Activated CD4-positive, alpha-beta T cell treated with anti-CD3 and anti-CD28 coated beads for 36 hours (primary cell): ENCODE measurements at regions not wholly inside any gene's neighbourhood (a gene's known extent, or its start where the extent isn't known, plus 50 kb on each side); places are given as distances from the start of the nearest gene placed in this dataset.

Source experiments
- ATAC-seq: fragments of 200-7000 bp; cut with Tn5 transposase; one replicate; pipeline ENCODE4 v1.10.0; 2021; ENCODE audit warnings: mild to moderate bottlenecking, moderate library complexity
- CTCF ChIA-PET: fragments of 350-600 bp; sonication (Branson Sonifier 250); formaldehyde crosslinking; loops from one replicate; lab custom pipeline; 2021; ENCODE audit warnings: antibody characterized with exemption; lab: Charles Lee
- POLR2A ChIA-PET: fragments of 350-600 bp; sonication (Branson Sonifier 250); formaldehyde crosslinking; loops from one replicate; lab custom pipeline; 2021; ENCODE audit warnings: antibody characterized with exemption, inconsistent platforms; lab: Charles Lee
- DNase-seq: peaks from one replicate; pipeline ENCODE4 v3.0.0-alpha.2; 2020
- H3K27ac Mint-ChIP-seq: one replicate; pipeline ENCODE4 v1.8.0; 2021; ENCODE audit warnings: mixed read lengths
- H3K27me3 Mint-ChIP-seq: one replicate; pipeline ENCODE4 v1.8.0; 2021; ENCODE audit warnings: mixed read lengths
- H3K36me3 Mint-ChIP-seq: one replicate; pipeline ENCODE4 v1.8.0; 2021; ENCODE audit warnings: low read depth, mixed read lengths
- H3K4me1 Mint-ChIP-seq: one replicate; pipeline ENCODE4 v1.8.0; 2021; ENCODE audit warnings: mixed read lengths
- H3K4me3 Mint-ChIP-seq: one replicate; pipeline ENCODE4 v1.8.0; 2021; ENCODE audit warnings: mild to moderate bottlenecking, moderate library complexity, mixed read lengths
- H3K9me3 Mint-ChIP-seq: one replicate; pipeline ENCODE4 v1.8.0; 2021; ENCODE audit warnings: low read depth, mixed read lengths
- intact Hi-C, 2 experiments: fragments of 100-400 bp; cut with DNase I in 1 of 2; cut with micrococcal nuclease in 1 of 2; formaldehyde crosslinking; loops; one replicate each; pipeline versions ENCODE4 v1.14.2 to v1.15.1; 2022 to 2024; cut with DNase I, micrococcal nuclease

GRCh38 chr9:103410059-103410458 lies 414.9 kb downstream of the CYLC2 start:
- ATAC-seq (no peak), DNase-seq (no peak)
- intact Hi-C loops = no loop called here
- CTCF ChIA-PET = interaction anchor here (0.7 kb wide), 1 partner anchor 109 kb away, joined by 3 read pairs; no protein-coding TSS in a partner anchor
- Mint-ChIP-seq H3K27me3 (no peaks in the 10 kb centered on the region), H3K4me3 (no peak overlapping the region), H3K9me3 (no peaks in the 10 kb centered on the region), H3K36me3 (no peaks in the 10 kb centered on the region), H3K4me1 (no peaks in the 10 kb centered on the region), H3K27ac (no peak overlapping the region)
- POLR2A ChIA-PET = no interaction called here

GRCh38 chr9:103427696-103428095 lies 432.6 kb downstream of the CYLC2 start:
- H3K4me3 Mint-ChIP-seq = no peak overlapping the region
- no peaks in the 10 kb centered on the region for H3K4me1 Mint-ChIP-seq
- ChIA-PET POLR2A (no interaction called here), CTCF (no interaction called here)
- intact Hi-C loops = no loop called here
- no peak overlapping the region for H3K27ac Mint-ChIP-seq
- no peak for ATAC-seq
- no peaks in the 10 kb centered on the region for H3K9me3 Mint-ChIP-seq
- no peak for DNase-seq
- H3K27me3 Mint-ChIP-seq = no peaks in the 10 kb centered on the region
- no peaks in the 10 kb centered on the region for H3K36me3 Mint-ChIP-seq

- Mint-ChIP-seq H3K27ac (no peak overlapping the region), H3K9me3 (no peaks in the 10 kb centered on the region), H3K36me3 (no peaks in the 10 kb centered on the region), H3K27me3 (no peaks in the 10 kb centered on the region), H3K4me1 (no peaks in the 10 kb centered on the region), H3K4me3 (no peak overlapping the region)
- CTCF ChIA-PET = no interaction called here
- DNase-seq = no peak
- intact Hi-C loops = no loop called here
- POLR2A ChIA-PET = no interaction called here
- ATAC-seq = no peak
Measured at GRCh38 chr9:103430469-103430868, 435.3 kb downstream of the CYLC2 start.

GRCh38 chr9:103431809-103432208 lies 436.7 kb downstream of the CYLC2 start:
- ChIA-PET POLR2A (no interaction called here), CTCF (no interaction called here)
- no peak for ATAC-seq
- H3K27me3 Mint-ChIP-seq = no peaks in the 10 kb centered on the region
- intact Hi-C loops = no loop called here
- H3K4me1 Mint-ChIP-seq = no peaks in the 10 kb centered on the region
- peaks cover 3% of the 10 kb centered on the region for H3K9me3 Mint-ChIP-seq
- no peak overlapping the region for H3K27ac Mint-ChIP-seq
- H3K4me3 Mint-ChIP-seq = no peak overlapping the region
- no peaks in the 10 kb centered on the region for H3K36me3 Mint-ChIP-seq
- DNase-seq = no peak

- no peaks in the 10 kb centered on the region for H3K36me3 Mint-ChIP-seq
- H3K4me3 Mint-ChIP-seq = no peak overlapping the region
- H3K9me3 Mint-ChIP-seq = no peaks in the 10 kb centered on the region
- H3K4me1 Mint-ChIP-seq = no peaks in the 10 kb centered on the region
- ATAC-seq (no peak), DNase-seq (no peak)
- H3K27ac Mint-ChIP-seq = no peak overlapping the region
- intact Hi-C loops = no loop called here
- H3K27me3 Mint-ChIP-seq = no peaks in the 10 kb centered on the region
- ChIA-PET CTCF (no interaction called here), POLR2A (no interaction called here)
Measured at GRCh38 chr9:103444176-103444575, 449.0 kb downstream of the CYLC2 start.

- Mint-ChIP-seq H3K4me3 (no peak overlapping the region), H3K9me3 (peaks cover 3% of the 10 kb centered on the region), H3K36me3 (no peaks in the 10 kb centered on the region), H3K27ac (no peak overlapping the region), H3K4me1 (no peaks in the 10 kb centered on the region), H3K27me3 (no peaks in the 10 kb centered on the region)
- intact Hi-C loops = no loop called here
- no peak for DNase-seq
- POLR2A ChIA-PET = no interaction called here
- no peak for ATAC-seq
- CTCF ChIA-PET = no interaction called here
Measured at GRCh38 chr9:103458826-103459225, 463.7 kb downstream of the CYLC2 start.

GRCh38 chr9:103471241-103471640 lies 476.1 kb downstream of the CYLC2 start:
- Mint-ChIP-seq H3K27me3 (no peaks in the 10 kb centered on the region), H3K4me1 (no peaks in the 10 kb centered on the region), H3K9me3 (no peaks in the 10 kb centered on the region), H3K4me3 (no peak overlapping the region), H3K27ac (no peak overlapping the region), H3K36me3 (no peaks in the 10 kb centered on the region)
- CTCF ChIA-PET = no interaction called here
- POLR2A ChIA-PET = no interaction called here
- intact Hi-C loops = no loop called here
- no peak for DNase-seq
- ATAC-seq = no peak

- H3K9me3 Mint-ChIP-seq = peaks cover 3% of the 10 kb centered on the region
- no peak for ATAC-seq
- ChIA-PET CTCF (no interaction called here), POLR2A (no interaction called here)
- no peak for DNase-seq
- H3K4me1 Mint-ChIP-seq = no peaks in the 10 kb centered on the region
- no peak overlapping the region for H3K4me3 Mint-ChIP-seq
- intact Hi-C loops = no loop called here
- no peaks in the 10 kb centered on the region for H3K27me3 Mint-ChIP-seq
- H3K27ac Mint-ChIP-seq = no peak overlapping the region
- no peaks in the 10 kb centered on the region for H3K36me3 Mint-ChIP-seq
Measured at GRCh38 chr9:103474156-103474555, 479.0 kb downstream of the CYLC2 start.

GRCh38 chr9:103483471-103484096 lies 488.5 kb downstream of the CYLC2 start:
- Mint-ChIP-seq H3K36me3 (no peaks in the 10 kb centered on the region), H3K27ac (no peak overlapping the region), H3K9me3 (peaks cover 9% of the 10 kb centered on the region), H3K27me3 (no peaks in the 10 kb centered on the region), H3K4me1 (no peaks in the 10 kb centered on the region), H3K4me3 (no peak overlapping the region)
- CTCF ChIA-PET = no interaction called here
- POLR2A ChIA-PET = no interaction called here
- DNase-seq = no peak
- no peak for ATAC-seq
- intact Hi-C loops = no loop called here

- Mint-ChIP-seq H3K9me3 (peaks cover 9% of the 10 kb centered on the region), H3K4me1 (no peaks in the 10 kb centered on the region), H3K4me3 (no peak overlapping the region), H3K27me3 (no peaks in the 10 kb centered on the region), H3K36me3 (no peaks in the 10 kb centered on the region), H3K27ac (no peak overlapping the region)
- ATAC-seq (no peak), DNase-seq (no peak)
- POLR2A ChIA-PET = no interaction called here
- intact Hi-C loops = no loop called here
- CTCF ChIA-PET = no interaction called here
Measured at GRCh38 chr9:103485138-103485537, 490.0 kb downstream of the CYLC2 start.

GRCh38 chr9:103514767-103515166 lies 519.6 kb downstream of the CYLC2 start:
- ATAC-seq = no peak
- POLR2A ChIA-PET = no interaction called here
- Mint-ChIP-seq H3K4me3 (no peak overlapping the region), H3K27me3 (no peaks in the 10 kb centered on the region), H3K4me1 (no peaks in the 10 kb centered on the region), H3K36me3 (no peaks in the 10 kb centered on the region), H3K27ac (no peak overlapping the region), H3K9me3 (peaks cover 3% of the 10 kb centered on the region)
- intact Hi-C loops = no loop called here
- CTCF ChIA-PET = no interaction called here
- no peak for DNase-seq

- H3K36me3 Mint-ChIP-seq = no peaks in the 10 kb centered on the region
- H3K9me3 Mint-ChIP-seq = peaks cover 3% of the 10 kb centered on the region
- no peak overlapping the region for H3K4me3 Mint-ChIP-seq
- intact Hi-C loops = no loop called here
- no peaks in the 10 kb centered on the region for H3K4me1 Mint-ChIP-seq
- CTCF ChIA-PET = no interaction called here
- DNase-seq = no peak
- H3K27me3 Mint-ChIP-seq = no peaks in the 10 kb centered on the region
- POLR2A ChIA-PET = no interaction called here
- no peak overlapping the region for H3K27ac Mint-ChIP-seq
- no peak for ATAC-seq
Measured at GRCh38 chr9:103522409-103522808, 527.3 kb downstream of the CYLC2 start.

- ATAC-seq = no peak
- POLR2A ChIA-PET = no interaction called here
- DNase-seq = no peak
- H3K27me3 Mint-ChIP-seq = no peaks in the 10 kb centered on the region
- H3K27ac Mint-ChIP-seq = no peak overlapping the region
- intact Hi-C loops = no loop called here
- H3K9me3 Mint-ChIP-seq = no peaks in the 10 kb centered on the region
- no peak overlapping the region for H3K4me3 Mint-ChIP-seq
- CTCF ChIA-PET = no interaction called here
- no peaks in the 10 kb centered on the region for H3K4me1 Mint-ChIP-seq
- H3K36me3 Mint-ChIP-seq = no peaks in the 10 kb centered on the region
Measured at GRCh38 chr9:103530934-103531333, 535.8 kb downstream of the CYLC2 start.
